ENCODE measurements at regions not wholly inside any gene's neighbourhood (a gene's known extent, or its start where the extent isn't known, plus 50 kb on each side); places are given as distances from the start of the nearest gene placed in this dataset.

DNA sequence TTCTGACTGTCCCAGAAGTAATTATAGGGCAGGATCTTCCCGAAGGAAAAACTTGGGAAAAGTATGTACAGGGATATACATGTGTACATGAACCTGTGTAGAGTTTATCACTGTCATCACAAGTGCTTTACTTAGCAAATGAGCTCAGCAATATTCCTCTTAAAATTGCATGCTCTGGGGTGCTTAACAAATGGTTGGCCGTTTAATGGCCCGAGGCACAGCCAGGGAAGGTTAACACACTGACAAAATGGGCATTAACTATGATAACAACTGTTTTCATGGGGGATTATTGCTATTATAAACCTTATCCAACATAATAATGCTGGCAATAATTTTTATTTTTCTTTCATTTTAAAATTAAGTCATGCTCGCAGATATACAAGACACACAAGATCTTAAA, 459.3 kb downstream of the TUSC7 start:
- Histone ChIP-seq H3K4me1 (no peaks in the 10 kb centered on the region), H3K27me3 (no peaks in the 10 kb centered on the region), H3K27ac (no peak overlapping the region), H3K36me3 (no peaks in the 10 kb centered on the region), H3K9me3 (no peaks in the 10 kb centered on the region), H3K4me3 (no peak overlapping the region)
- in situ Hi-C loops (cut with MboI; ENCODE audit: low sequenced_read_pairs in 4 of 4) (no loop called here), intact Hi-C loops (cut with DNase I; ENCODE audit: low total_unique reads) (no loop called here)
- TF ChIP-seq, protein P1, sequence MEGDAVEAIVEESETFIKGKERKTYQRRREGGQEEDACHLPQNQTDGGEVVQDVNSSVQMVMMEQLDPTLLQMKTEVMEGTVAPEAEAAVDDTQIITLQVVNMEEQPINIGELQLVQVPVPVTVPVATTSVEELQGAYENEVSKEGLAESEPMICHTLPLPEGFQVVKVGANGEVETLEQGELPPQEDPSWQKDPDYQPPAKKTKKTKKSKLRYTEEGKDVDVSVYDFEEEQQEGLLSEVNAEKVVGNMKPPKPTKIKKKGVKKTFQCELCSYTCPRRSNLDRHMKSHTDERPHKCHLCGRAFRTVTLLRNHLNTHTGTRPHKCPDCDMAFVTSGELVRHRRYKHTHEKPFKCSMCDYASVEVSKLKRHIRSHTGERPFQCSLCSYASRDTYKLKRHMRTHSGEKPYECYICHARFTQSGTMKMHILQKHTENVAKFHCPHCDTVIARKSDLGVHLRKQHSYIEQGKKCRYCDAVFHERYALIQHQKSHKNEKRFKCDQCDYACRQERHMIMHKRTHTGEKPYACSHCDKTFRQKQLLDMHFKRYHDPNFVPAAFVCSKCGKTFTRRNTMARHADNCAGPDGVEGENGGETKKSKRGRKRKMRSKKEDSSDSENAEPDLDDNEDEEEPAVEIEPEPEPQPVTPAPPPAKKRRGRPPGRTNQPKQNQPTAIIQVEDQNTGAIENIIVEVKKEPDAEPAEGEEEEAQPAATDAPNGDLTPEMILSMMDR (IDR thresholded peaks at IDR 0.05 in 4 of 5, conservative IDR thresholded peaks at IDR 0.05 in 1 of 5) = no peak
- no peak for TF ChIP-seq POLR2A (IDR thresholded peaks at IDR 0.05)
- ATAC-seq (no peak), DNase-seq (no peak)

DNA sequence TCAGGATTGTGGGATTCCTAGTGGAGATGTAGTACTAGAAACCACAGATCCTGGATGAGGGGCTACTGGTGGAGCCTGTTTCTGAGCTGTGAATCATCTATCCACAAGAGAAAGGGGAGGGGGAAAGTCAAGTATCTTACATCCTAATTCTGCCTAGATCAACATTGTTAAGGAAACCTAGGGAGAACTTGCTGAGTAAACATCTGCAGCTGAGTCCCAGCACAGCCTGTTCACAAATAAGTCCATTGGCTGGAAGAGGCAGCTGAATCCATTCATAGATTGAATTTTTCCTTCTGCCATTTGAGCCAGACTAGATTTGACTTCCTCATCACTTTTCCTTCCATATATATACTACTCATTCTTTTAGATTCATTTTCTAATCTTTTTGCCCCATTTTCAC, 460.5 kb downstream of the TUSC7 start:
- ATAC-seq = no peak
- in situ Hi-C loops (cut with MboI; ENCODE audit: low sequenced_read_pairs in 4 of 4) = no loop called here
- DNase-seq = no peak

DNA sequence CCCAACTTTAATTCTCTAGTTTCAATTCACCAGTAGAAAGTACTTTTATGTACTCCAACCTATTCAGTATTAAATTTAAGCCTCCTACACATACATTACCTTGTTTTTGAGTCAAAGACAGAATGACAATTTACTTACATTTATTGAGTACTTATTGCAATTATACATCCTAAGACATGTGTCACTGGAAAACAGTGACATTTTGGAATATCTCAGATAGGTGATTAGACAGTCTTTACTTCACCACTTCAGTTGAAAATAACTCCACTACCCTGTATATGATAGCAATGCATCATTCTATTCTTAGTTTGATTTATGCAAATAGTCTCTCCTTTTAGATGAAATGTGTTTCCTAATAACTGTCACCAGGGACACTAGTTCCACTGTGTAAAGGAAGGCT, 461.5 kb downstream of the TUSC7 start:
- intact Hi-C loops (cut with DNase I; ENCODE audit: low total_unique reads) = no loop called here
- Histone ChIP-seq H3K36me3 (no peaks in the 10 kb centered on the region), H3K27ac (no peak overlapping the region)

More for the DNA sequence above, 460.5 kb downstream of the TUSC7 start:
- no peak overlapping the region for H3K27ac ChIP-seq
- H3K4me1 ChIP-seq = no peaks in the 10 kb centered on the region
- TF ChIP-seq POLR2A (IDR thresholded peaks at IDR 0.05) = no peak
- TF ChIP-seq, protein P1 (IDR thresholded peaks at IDR 0.05 in 4 of 5, conservative IDR thresholded peaks at IDR 0.05 in 1 of 5) = no peak
- intact Hi-C loops (cut with DNase I; ENCODE audit: low total_unique reads) = no loop called here
- no peaks in the 10 kb centered on the region for H3K27me3 ChIP-seq
- no peak overlapping the region for H3K4me3 ChIP-seq
- H3K9me3 ChIP-seq = no peaks in the 10 kb centered on the region
- H3K36me3 ChIP-seq = no peaks in the 10 kb centered on the region

DNA sequence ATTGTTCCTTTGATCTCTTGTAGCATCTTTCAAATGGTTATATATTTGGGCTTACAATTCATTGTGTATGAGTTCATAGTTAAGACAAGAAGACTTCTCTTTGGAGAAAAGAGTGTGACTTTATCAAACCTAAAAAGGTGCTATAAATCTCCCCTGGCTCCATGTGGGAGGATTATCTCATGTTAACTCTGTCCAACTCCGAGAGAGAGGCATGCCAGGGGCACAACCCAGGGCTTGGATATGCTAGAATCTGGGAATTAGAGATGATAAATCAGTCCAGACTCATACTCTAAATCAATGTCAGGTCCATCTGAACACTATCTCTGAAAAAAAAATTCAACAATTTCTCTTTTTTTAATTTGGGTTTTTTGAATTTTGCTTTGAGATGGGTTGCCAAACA, 462.8 kb downstream of the TUSC7 start:
- Histone ChIP-seq H3K9me3 (no peaks in the 10 kb centered on the region), H3K4me3 (no peak overlapping the region), H3K27me3 (no peaks in the 10 kb centered on the region), H3K4me1 (no peaks in the 10 kb centered on the region), H3K36me3 (no peaks in the 10 kb centered on the region), H3K27ac (no peak overlapping the region)
- TF ChIP-seq, protein P1 (IDR thresholded peaks at IDR 0.05 in 4 of 5, conservative IDR thresholded peaks at IDR 0.05 in 1 of 5) = no peak
- no peak for TF ChIP-seq POLR2A (IDR thresholded peaks at IDR 0.05)
- intact Hi-C loops (cut with DNase I; ENCODE audit: low total_unique reads) (no loop called here), in situ Hi-C loops (cut with MboI; ENCODE audit: low sequenced_read_pairs in 4 of 4) (no loop called here)
- DNase-seq = no peak
- no peak for ATAC-seq

More for the DNA sequence above, 461.5 kb downstream of the TUSC7 start:
- TF ChIP-seq, protein P1 (IDR thresholded peaks at IDR 0.05 in 4 of 5, conservative IDR thresholded peaks at IDR 0.05 in 1 of 5) = no peak
- TF ChIP-seq POLR2A (IDR thresholded peaks at IDR 0.05) = no peak
- no peak overlapping the region for H3K4me3 ChIP-seq
- H3K4me1 ChIP-seq = no peaks in the 10 kb centered on the region
- in situ Hi-C loops (cut with MboI; ENCODE audit: low sequenced_read_pairs in 4 of 4) = no loop called here
- no peak for ATAC-seq
- no peaks in the 10 kb centered on the region for H3K9me3 ChIP-seq
- H3K27me3 ChIP-seq = no peaks in the 10 kb centered on the region
- DNase-seq = no peak

DNA sequence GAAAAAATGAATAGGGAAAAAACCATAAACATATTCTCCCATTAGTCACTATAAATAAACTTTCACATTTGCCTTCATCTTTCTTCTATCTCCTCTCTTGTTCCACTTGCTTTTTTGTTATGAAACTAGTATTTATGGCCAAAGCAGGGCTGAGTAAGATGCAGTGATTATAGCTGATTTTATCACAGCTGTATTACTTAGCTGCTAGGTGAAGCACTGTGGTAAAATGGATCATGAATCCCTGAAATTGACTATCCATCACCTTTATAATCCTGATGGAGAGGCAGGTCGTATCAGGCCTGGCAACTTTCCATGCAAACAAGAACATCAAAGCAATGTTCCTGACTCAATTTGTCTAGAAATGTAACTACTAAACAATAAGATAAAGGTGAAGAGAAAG, 471.6 kb downstream of the TUSC7 start:
- in situ Hi-C loops (cut with MboI; ENCODE audit: low sequenced_read_pairs in 4 of 4) = no loop called here
- TF ChIP-seq POLR2A (IDR thresholded peaks at IDR 0.05) = no peak
- TF ChIP-seq, protein P1 (IDR thresholded peaks at IDR 0.05 in 4 of 5, conservative IDR thresholded peaks at IDR 0.05 in 1 of 5) = no peak
- no peak for DNase-seq
- Histone ChIP-seq H3K9me3 (no peaks in the 10 kb centered on the region), H3K27ac (no peak overlapping the region), H3K36me3 (no peaks in the 10 kb centered on the region), H3K4me3 (no peak overlapping the region), H3K4me1 (no peaks in the 10 kb centered on the region), H3K27me3 (no peaks in the 10 kb centered on the region)
- ATAC-seq = no peak
- intact Hi-C loops (cut with DNase I; ENCODE audit: low total_unique reads) = no loop called here

All from gastrocnemius medialis (tissue), 4 donors.